Panc1 (cell line): ENCODE measurements at regions not wholly inside any gene's neighbourhood (a gene's known extent, or its start where the extent isn't known, plus 50 kb on each side); places are given as distances from the start of the nearest gene placed in this dataset.
"Not testable (repeated sequence)": the region's sequence is repeated elsewhere in the genome, so short reads cannot be mapped to it uniquely, and the experiment has no call there.

Source experiments
- ATAC-seq: fragments of 200-7000 bp; cut with Tn5 transposase; 2 replicates; pipeline ENCODE4 v1.9.1; 2020; ENCODE audit warnings: mild to moderate bottlenecking, moderate library complexity
- BruUV-seq: library from RNA; stranded (reverse); fragments of 400-500 nt; replicated peaks from 2 replicates; lab custom pipeline; 2021; lab: Mats Ljungman, UMichigan
- CTCF ChIA-PET: fragments of 300-600 bp; sonication (Branson Sonifier 250); formaldehyde crosslinking; loops from one replicate; lab custom pipeline; 2022; ENCODE audit warnings: antibody characterized with exemption; lab: Charles Lee
- POLR2A ChIA-PET: fragments of 300-600 bp; sonication (Branson Sonifier 250); formaldehyde crosslinking; loops from one replicate; lab custom pipeline; 2022; ENCODE audit warnings: antibody characterized with exemption; lab: Charles Lee
- DNase-seq: peaks from one replicate; pipeline ENCODE4 v3.0.0-alpha.2; 2010; ENCODE audit warnings: low read depth, low spot score
- H3K27ac ChIP-seq: 2 replicates; pipeline ENCODE4 v1.5.1; 2011; ENCODE audit warnings: mild to moderate bottlenecking, low read length, inconsistent platforms
- H3K27me3 ChIP-seq: fragments of 200-500 bp; sonication (Bioruptor generic); 2 replicates; pipeline ENCODE4 v1.6.0; 2014; ENCODE audit warnings: low read length, inconsistent platforms; ENCODE audit not compliant: control insufficient read depth, insufficient read depth
- H3K36me3 ChIP-seq: fragments of 200-500 bp; sonication (Bioruptor generic); 2 replicates; pipeline ENCODE4 v1.5.1; 2014; ENCODE audit warnings: inconsistent platforms, mild to moderate bottlenecking, low read length, moderate library complexity; ENCODE audit not compliant: control insufficient read depth, insufficient read depth
- H3K4me1 ChIP-seq: 2 replicates; pipeline ENCODE4 v1.5.1; 2011; ENCODE audit warnings: inconsistent platforms, mild to moderate bottlenecking, low read length, moderate library complexity; ENCODE audit not compliant: control insufficient read depth, insufficient read depth
- H3K4me3 ChIP-seq, 2 experiments: 2 replicates each; pipeline ENCODE4 v1.5.1; 2011 to 2012; ENCODE audit warnings: low read depth in 2 of 2, low read length in 2 of 2, mild to moderate bottlenecking in 2 of 2, inconsistent platforms in 1 of 2, moderate library complexity in 1 of 2
- H3K9me3 ChIP-seq: fragments of 200-500 bp; sonication (Bioruptor generic); 2 replicates; pipeline ENCODE4 v1.5.1; 2014; ENCODE audit warnings: low read depth, mild to moderate bottlenecking, inconsistent platforms, low read length, moderate library complexity; ENCODE audit not compliant: control insufficient read depth, insufficient read depth
- CTCF ChIP-seq: fragments of 450-650 bp; IDR thresholded peaks from 2 replicates; pipeline ENCODE4 v1.5.1; 2017; ENCODE audit warnings: mild to moderate bottlenecking
- POLR2AphosphoS5 ChIP-seq: IDR thresholded peaks from 2 replicates; pipeline ENCODE4 v1.6.1; 2012; ENCODE audit warnings: mild to moderate bottlenecking, low read depth, low read length, moderate library complexity
- SIN3A ChIP-seq: IDR thresholded peaks from 2 replicates; pipeline ENCODE4 v1.6.1; 2012; ENCODE audit warnings: low read depth, mild to moderate bottlenecking, low read length, moderate library complexity, borderline replicate concordance; ENCODE audit not compliant: insufficient read depth
- TCF7L2 ChIP-seq: IDR thresholded peaks from 2 replicates; pipeline ENCODE4 v1.6.1; 2011; ENCODE audit warnings: mild to moderate bottlenecking, low read depth, low read length, inconsistent platforms
- in situ Hi-C: cut with HindIII; loops from 2 replicates; pipeline ENCODE4 v1.10.0; 2016; ENCODE audit warnings: low sequenced_read_pairs, low pct_unique_long_range_greater_than_20kb
- intact Hi-C: fragments of 100-400 bp; cut with micrococcal nuclease; formaldehyde crosslinking; loops from one replicate; pipeline ENCODE4 v1.10.0; 2022; ENCODE audit not compliant: unreplicated experiment
- TF ChIP-seq, protein P1 (sequence below), 2 experiments: IDR thresholded peaks; 2 replicates each; pipeline ENCODE4 v1.6.1; 2011 to 2012; ENCODE audit warnings: low read depth in 2 of 2, control low read depth in 1 of 2, low read length in 1 of 2, mild to moderate bottlenecking in 1 of 2, moderate library complexity in 1 of 2; ENCODE audit not compliant: insufficient read depth in 1 of 2

GRCh38 chr14:71254091-71254719 lies 346.9 kb downstream of the PCNX1 start:
- DNase-seq, POLR2A ChIA-PET, in situ Hi-C loops, intact Hi-C loops, H3K27ac ChIP-seq, H3K27me3 ChIP-seq, H3K36me3 ChIP-seq, H3K9me3 ChIP-seq, H3K4me1 ChIP-seq, BruUV-seq, H3K4me3 ChIP-seq, CTCF ChIA-PET, ATAC-seq: not testable (repeated sequence)

DNA sequence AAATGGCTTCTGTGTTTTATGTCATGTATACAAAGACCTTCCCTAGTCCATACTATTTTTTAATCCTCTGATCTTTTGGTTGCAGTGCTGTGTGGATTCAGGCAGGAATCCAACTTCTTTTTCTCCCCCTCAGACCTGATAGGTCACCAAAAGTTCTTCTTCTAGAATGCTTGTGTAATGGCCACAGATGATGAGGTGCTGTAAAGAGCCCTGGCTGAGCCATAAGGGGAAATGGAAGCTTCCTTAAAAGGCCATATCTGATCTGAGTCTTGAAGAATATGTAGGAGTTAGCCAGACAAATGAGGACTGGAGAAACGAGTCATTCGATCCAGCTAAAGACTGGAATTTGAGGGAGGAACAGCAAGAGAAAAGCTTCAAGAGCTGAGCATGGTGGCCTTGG lies 353.9 kb downstream of the PCNX1 start:
- Histone ChIP-seq H3K4me1 (no peaks in the 10 kb centered on the region), H3K27me3 (no peaks in the 10 kb centered on the region), H3K36me3 (no peaks in the 10 kb centered on the region), H3K4me3 (no peak overlapping the region), H3K27ac (no peak overlapping the region), H3K9me3 (no peaks in the 10 kb centered on the region)
- DNase-seq (no peak), ATAC-seq (no peak)
- TF ChIP-seq TCF7L2 = no peak
- no peak for TF ChIP-seq SIN3A
- TF ChIP-seq, protein P1, sequence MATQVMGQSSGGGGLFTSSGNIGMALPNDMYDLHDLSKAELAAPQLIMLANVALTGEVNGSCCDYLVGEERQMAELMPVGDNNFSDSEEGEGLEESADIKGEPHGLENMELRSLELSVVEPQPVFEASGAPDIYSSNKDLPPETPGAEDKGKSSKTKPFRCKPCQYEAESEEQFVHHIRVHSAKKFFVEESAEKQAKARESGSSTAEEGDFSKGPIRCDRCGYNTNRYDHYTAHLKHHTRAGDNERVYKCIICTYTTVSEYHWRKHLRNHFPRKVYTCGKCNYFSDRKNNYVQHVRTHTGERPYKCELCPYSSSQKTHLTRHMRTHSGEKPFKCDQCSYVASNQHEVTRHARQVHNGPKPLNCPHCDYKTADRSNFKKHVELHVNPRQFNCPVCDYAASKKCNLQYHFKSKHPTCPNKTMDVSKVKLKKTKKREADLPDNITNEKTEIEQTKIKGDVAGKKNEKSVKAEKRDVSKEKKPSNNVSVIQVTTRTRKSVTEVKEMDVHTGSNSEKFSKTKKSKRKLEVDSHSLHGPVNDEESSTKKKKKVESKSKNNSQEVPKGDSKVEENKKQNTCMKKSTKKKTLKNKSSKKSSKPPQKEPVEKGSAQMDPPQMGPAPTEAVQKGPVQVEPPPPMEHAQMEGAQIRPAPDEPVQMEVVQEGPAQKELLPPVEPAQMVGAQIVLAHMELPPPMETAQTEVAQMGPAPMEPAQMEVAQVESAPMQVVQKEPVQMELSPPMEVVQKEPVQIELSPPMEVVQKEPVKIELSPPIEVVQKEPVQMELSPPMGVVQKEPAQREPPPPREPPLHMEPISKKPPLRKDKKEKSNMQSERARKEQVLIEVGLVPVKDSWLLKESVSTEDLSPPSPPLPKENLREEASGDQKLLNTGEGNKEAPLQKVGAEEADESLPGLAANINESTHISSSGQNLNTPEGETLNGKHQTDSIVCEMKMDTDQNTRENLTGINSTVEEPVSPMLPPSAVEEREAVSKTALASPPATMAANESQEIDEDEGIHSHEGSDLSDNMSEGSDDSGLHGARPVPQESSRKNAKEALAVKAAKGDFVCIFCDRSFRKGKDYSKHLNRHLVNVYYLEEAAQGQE (IDR thresholded peaks at IDR 0.05; ENCODE audit: insufficient read depth in 1 of 2, low read depth in 2 of 2, low read length in 1 of 2) = no peak
- TF ChIP-seq CTCF = no peak
- no peak for TF ChIP-seq POLR2AphosphoS5
- BruUV-seq = no TSS peak
- in situ Hi-C loops (no loop called here), intact Hi-C loops (no loop called here)
- POLR2A ChIA-PET = no interaction called here
- CTCF ChIA-PET = no interaction called here

- Histone ChIP-seq H3K27me3 (no peaks in the 10 kb centered on the region), H3K36me3 (no peaks in the 10 kb centered on the region), H3K9me3 (no peaks in the 10 kb centered on the region), H3K4me3 (no peak overlapping the region), H3K27ac (no peak overlapping the region), H3K4me1 (no peaks in the 10 kb centered on the region)
- ChIA-PET CTCF (no interaction called here), POLR2A (no interaction called here)
- TF ChIP-seq, protein P1 (IDR thresholded peaks at IDR 0.05; ENCODE audit: insufficient read depth in 1 of 2, low read depth in 2 of 2, low read length in 1 of 2) = no peak
- no peak for TF ChIP-seq TCF7L2
- DNase-seq (no peak), ATAC-seq (no peak)
- BruUV-seq = no TSS peak
- intact Hi-C loops = no loop called here
- in situ Hi-C loops = no loop called here
Observed at GRCh38 chr14:71262441-71262840, 355.2 kb downstream of the PCNX1 start.
